A549 (cell line): ENCODE measurements at regions not wholly inside any gene's neighbourhood (a gene's known extent, or its start where the extent isn't known, plus 50 kb on each side); places are given as distances from the start of the nearest gene placed in this dataset.

Source experiments
- EP300 ChIP-seq, 2 experiments: fragments of >200 bp; sonication (Bioruptor Twin); formaldehyde crosslinking; IDR thresholded peaks; 2 replicates in 1 of 2; 3 replicates in 1 of 2; pipeline ENCODE4 v1.6.1; 2016 to 2017
- ESRRA ChIP-seq: fragments of 150-350 bp; IDR thresholded peaks from 2 replicates; pipeline ENCODE4 v1.6.1; 2014; ENCODE audit warnings: mild to moderate bottlenecking, low read length, borderline replicate concordance
- JUNB ChIP-seq: fragments of >200 bp; sonication (Bioruptor Twin); formaldehyde crosslinking; IDR thresholded peaks from 2 replicates; pipeline ENCODE4 v1.6.1; 2016
- NR3C1 ChIP-seq: fragments of >200 bp; sonication (Bioruptor Twin); formaldehyde crosslinking; IDR thresholded peaks from 3 replicates; pipeline ENCODE4 v1.6.1; 2017
- SREBF2 ChIP-seq: fragments of 450-650 bp; IDR thresholded peaks from 2 replicates; pipeline ENCODE4 v1.6.1; 2014; ENCODE audit warnings: mild to moderate bottlenecking, moderate library complexity
- TF ChIP-seq, protein P1 (sequence below): fragments of >200 bp; sonication (Bioruptor Twin); formaldehyde crosslinking; IDR thresholded peaks from 3 replicates; pipeline ENCODE4 v1.5.1; 2016
- TF ChIP-seq, protein P2 (sequence below): fragments of 200-600 bp; sonication (generic); IDR thresholded peaks from 2 replicates; pipeline ENCODE4 v1.6.1; 2016; ENCODE audit warnings: antibody characterized with exemption, mild to moderate bottlenecking, moderate library complexity

DNA sequence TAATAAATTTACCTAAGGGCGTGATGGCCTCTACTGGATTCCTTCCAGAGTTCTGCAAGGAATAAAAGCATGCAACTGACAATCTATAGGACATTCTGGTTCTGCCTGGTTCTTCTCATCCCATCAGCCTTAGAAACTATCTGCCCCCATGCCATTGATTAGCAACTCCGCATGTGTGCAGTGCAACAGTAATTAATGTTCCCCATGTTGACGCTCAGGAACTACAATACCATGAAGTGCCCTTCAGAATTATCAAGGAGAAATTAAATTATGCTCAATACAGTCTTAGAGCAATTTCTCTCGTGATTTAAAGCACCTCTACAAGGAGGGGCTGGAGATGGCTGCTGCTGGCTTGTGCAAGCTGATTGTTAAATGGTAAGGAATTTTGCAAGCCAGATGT lies 61.7 kb upstream of the MAP4K3 start:
- TF ChIP-seq, protein P1, sequence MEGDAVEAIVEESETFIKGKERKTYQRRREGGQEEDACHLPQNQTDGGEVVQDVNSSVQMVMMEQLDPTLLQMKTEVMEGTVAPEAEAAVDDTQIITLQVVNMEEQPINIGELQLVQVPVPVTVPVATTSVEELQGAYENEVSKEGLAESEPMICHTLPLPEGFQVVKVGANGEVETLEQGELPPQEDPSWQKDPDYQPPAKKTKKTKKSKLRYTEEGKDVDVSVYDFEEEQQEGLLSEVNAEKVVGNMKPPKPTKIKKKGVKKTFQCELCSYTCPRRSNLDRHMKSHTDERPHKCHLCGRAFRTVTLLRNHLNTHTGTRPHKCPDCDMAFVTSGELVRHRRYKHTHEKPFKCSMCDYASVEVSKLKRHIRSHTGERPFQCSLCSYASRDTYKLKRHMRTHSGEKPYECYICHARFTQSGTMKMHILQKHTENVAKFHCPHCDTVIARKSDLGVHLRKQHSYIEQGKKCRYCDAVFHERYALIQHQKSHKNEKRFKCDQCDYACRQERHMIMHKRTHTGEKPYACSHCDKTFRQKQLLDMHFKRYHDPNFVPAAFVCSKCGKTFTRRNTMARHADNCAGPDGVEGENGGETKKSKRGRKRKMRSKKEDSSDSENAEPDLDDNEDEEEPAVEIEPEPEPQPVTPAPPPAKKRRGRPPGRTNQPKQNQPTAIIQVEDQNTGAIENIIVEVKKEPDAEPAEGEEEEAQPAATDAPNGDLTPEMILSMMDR: no peak
- no peak for TF ChIP-seq EP300 (IDR thresholded peaks at IDR 0.05)
- no peak for TF ChIP-seq NR3C1
- TF ChIP-seq, protein P2, sequence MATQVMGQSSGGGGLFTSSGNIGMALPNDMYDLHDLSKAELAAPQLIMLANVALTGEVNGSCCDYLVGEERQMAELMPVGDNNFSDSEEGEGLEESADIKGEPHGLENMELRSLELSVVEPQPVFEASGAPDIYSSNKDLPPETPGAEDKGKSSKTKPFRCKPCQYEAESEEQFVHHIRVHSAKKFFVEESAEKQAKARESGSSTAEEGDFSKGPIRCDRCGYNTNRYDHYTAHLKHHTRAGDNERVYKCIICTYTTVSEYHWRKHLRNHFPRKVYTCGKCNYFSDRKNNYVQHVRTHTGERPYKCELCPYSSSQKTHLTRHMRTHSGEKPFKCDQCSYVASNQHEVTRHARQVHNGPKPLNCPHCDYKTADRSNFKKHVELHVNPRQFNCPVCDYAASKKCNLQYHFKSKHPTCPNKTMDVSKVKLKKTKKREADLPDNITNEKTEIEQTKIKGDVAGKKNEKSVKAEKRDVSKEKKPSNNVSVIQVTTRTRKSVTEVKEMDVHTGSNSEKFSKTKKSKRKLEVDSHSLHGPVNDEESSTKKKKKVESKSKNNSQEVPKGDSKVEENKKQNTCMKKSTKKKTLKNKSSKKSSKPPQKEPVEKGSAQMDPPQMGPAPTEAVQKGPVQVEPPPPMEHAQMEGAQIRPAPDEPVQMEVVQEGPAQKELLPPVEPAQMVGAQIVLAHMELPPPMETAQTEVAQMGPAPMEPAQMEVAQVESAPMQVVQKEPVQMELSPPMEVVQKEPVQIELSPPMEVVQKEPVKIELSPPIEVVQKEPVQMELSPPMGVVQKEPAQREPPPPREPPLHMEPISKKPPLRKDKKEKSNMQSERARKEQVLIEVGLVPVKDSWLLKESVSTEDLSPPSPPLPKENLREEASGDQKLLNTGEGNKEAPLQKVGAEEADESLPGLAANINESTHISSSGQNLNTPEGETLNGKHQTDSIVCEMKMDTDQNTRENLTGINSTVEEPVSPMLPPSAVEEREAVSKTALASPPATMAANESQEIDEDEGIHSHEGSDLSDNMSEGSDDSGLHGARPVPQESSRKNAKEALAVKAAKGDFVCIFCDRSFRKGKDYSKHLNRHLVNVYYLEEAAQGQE: no peak
- TF ChIP-seq SREBF2: no peak
- no peak for TF ChIP-seq JUNB
- no peak for TF ChIP-seq ESRRA
